ENCODE measurements at regions not wholly inside any gene's neighbourhood (a gene's known extent, or its start where the extent isn't known, plus 50 kb on each side); places are given as distances from the start of the nearest gene placed in this dataset.

DNA sequence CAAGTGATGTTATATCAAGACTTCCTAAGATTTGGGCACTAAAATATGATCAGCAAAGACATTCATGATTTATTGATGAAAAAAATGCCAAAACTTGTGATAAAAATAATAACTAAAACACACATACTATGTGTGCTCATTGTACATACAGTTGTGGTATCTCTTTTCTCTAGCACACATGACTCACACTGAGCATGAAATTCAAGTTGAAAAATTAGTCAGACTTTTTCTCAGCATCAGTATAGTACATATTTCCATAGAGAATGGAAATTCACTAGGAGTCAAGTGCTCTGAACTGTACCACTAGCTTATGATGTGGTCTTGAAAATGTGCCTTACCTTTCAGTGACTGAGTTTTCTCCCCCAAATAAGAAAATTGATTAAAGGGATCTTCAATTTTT is 471.8 kb upstream of the FLRT2 start:
- Mint-ChIP-seq H3K9me3 (peaks cover 31% of the 10 kb centered on the region), H3K27ac (no peak overlapping the region), H3K4me1 (no peaks in the 10 kb centered on the region), H3K4me3 (no peak overlapping the region), H3K27me3 (ENCODE audit: low read depth) (no peaks in the 10 kb centered on the region), H3K36me3 (peaks cover 29% of the 10 kb centered on the region)
- TF ChIP-seq, protein P1, sequence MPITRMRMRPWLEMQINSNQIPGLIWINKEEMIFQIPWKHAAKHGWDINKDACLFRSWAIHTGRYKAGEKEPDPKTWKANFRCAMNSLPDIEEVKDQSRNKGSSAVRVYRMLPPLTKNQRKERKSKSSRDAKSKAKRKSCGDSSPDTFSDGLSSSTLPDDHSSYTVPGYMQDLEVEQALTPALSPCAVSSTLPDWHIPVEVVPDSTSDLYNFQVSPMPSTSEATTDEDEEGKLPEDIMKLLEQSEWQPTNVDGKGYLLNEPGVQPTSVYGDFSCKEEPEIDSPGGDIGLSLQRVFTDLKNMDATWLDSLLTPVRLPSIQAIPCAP (CRISPR knock-in tag; IDR thresholded peaks at IDR 0.05) = no peak
- TF ChIP-seq OVOL2 (CRISPR knock-in tag; IDR thresholded peaks at IDR 0.05; ENCODE audit: borderline replicate concordance) = no peak
- TF ChIP-seq KAT7 (CRISPR knock-in tag; IDR thresholded peaks at IDR 0.05; ENCODE audit: borderline replicate concordance) = no peak
- TF ChIP-seq IRF2 (CRISPR knock-in tag; IDR thresholded peaks at IDR 0.05; ENCODE audit: borderline replicate concordance, low read depth) = no peak
- no peak for TF ChIP-seq PRRX2 (CRISPR knock-in tag; IDR thresholded peaks at IDR 0.05)
- TF ChIP-seq, protein P2, sequence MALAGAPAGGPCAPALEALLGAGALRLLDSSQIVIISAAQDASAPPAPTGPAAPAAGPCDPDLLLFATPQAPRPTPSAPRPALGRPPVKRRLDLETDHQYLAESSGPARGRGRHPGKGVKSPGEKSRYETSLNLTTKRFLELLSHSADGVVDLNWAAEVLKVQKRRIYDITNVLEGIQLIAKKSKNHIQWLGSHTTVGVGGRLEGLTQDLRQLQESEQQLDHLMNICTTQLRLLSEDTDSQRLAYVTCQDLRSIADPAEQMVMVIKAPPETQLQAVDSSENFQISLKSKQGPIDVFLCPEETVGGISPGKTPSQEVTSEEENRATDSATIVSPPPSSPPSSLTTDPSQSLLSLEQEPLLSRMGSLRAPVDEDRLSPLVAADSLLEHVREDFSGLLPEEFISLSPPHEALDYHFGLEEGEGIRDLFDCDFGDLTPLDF (CRISPR knock-in tag; IDR thresholded peaks at IDR 0.05) = no peak
- TF ChIP-seq, protein P3, sequence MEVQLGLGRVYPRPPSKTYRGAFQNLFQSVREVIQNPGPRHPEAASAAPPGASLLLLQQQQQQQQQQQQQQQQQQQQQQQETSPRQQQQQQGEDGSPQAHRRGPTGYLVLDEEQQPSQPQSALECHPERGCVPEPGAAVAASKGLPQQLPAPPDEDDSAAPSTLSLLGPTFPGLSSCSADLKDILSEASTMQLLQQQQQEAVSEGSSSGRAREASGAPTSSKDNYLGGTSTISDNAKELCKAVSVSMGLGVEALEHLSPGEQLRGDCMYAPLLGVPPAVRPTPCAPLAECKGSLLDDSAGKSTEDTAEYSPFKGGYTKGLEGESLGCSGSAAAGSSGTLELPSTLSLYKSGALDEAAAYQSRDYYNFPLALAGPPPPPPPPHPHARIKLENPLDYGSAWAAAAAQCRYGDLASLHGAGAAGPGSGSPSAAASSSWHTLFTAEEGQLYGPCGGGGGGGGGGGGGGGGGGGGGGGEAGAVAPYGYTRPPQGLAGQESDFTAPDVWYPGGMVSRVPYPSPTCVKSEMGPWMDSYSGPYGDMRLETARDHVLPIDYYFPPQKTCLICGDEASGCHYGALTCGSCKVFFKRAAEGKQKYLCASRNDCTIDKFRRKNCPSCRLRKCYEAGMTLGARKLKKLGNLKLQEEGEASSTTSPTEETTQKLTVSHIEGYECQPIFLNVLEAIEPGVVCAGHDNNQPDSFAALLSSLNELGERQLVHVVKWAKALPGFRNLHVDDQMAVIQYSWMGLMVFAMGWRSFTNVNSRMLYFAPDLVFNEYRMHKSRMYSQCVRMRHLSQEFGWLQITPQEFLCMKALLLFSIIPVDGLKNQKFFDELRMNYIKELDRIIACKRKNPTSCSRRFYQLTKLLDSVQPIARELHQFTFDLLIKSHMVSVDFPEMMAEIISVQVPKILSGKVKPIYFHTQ (CRISPR knock-in tag; IDR thresholded peaks at IDR 0.05) = no peak
- no peak for TF ChIP-seq SMAD3 (CRISPR knock-in tag; IDR thresholded peaks at IDR 0.05; ENCODE audit: borderline replicate concordance)
- TF ChIP-seq TEAD1 (CRISPR knock-in tag; IDR thresholded peaks at IDR 0.05) = no peak
- ChIA-PET POLR2A (no interaction called here), CTCF (no interaction called here)
- ATAC-seq = no peak
- DNase-seq (ENCODE audit: low spot score) = no peak

DNA sequence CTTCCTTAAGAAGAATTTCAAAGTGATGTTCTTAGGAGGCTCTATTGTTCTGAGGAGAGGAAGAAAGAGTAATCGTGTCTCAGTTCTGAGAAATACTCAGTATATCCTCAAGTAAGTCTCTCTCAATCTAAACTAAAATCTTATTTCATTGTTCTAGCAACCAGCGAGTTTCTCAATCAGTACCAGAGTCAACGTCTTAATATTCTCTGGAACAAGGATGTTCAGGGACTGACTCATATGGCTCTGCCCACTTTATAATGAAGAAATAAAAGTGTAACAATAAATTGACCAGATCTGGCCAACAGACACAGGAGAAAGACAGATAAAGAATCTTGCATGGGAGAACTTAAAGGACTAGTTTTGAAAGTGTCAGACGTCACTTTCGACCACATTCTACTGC is 469.8 kb upstream of the FLRT2 start:
- Mint-ChIP-seq H3K36me3 (peaks cover 9% of the 10 kb centered on the region), H3K27ac (no peak overlapping the region), H3K27me3 (ENCODE audit: low read depth) (no peaks in the 10 kb centered on the region), H3K9me3 (peaks cover 17% of the 10 kb centered on the region), H3K4me3 (no peak overlapping the region), H3K4me1 (no peaks in the 10 kb centered on the region)
- CTCF ChIA-PET = no interaction called here
- TF ChIP-seq NR3C1 (CRISPR knock-in tag; conservative IDR thresholded peaks at IDR 0.05; ENCODE audit: low read depth) = no peak
- no peak for TF ChIP-seq ZNF138 (CRISPR knock-in tag; conservative IDR thresholded peaks at IDR 0.05)
- POLR2A ChIA-PET = no interaction called here
- ATAC-seq = no peak
- no peak for DNase-seq (ENCODE audit: low spot score)

DNA sequence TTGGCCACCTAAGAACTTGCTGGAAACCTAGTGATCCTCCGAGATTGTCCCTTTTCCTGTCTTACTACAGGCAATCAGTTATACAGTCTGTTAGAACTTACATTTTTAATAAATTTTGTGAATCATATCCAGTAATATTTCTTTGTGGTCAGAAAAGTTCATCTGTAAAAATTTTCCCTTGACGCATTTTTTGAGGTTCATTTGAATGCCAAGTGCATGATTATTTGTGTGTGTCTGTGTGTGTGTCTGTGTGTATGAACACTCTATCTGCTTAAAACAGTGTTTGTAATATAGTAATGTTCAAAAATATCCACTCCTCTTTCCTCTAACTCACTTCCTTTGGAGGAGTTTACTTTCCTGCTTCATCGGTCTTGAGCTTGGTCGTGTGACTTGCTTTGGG is 468.7 kb upstream of the FLRT2 start:
- H3K27me3 Mint-ChIP-seq (ENCODE audit: low read depth) = no peaks in the 10 kb centered on the region
- no peak overlapping the region for H3K27ac Mint-ChIP-seq
- POLR2A ChIA-PET = no interaction called here
- no peaks in the 10 kb centered on the region for H3K4me1 Mint-ChIP-seq
- CTCF ChIA-PET = no interaction called here
- peaks cover 6% of the 10 kb centered on the region; the same call in 1 of the 2 replicates for H3K9me3 Mint-ChIP-seq
- TF ChIP-seq KAT7 (CRISPR knock-in tag; IDR thresholded peaks at IDR 0.05; ENCODE audit: borderline replicate concordance) (no peak), JAZF1 (CRISPR knock-in tag; IDR thresholded peaks at IDR 0.05) (no peak), IRF2 (CRISPR knock-in tag; IDR thresholded peaks at IDR 0.05; ENCODE audit: borderline replicate concordance, low read depth) (no peak), HMGA2 (CRISPR knock-in tag; IDR thresholded peaks at IDR 0.05) (no peak), FOXJ3 (CRISPR knock-in tag; IDR thresholded peaks at IDR 0.05; ENCODE audit: borderline replicate concordance) (no peak), TEAD1 (CRISPR knock-in tag; IDR thresholded peaks at IDR 0.05) (no peak), TP53 (CRISPR knock-in tag; IDR thresholded peaks at IDR 0.05) (no peak), JUN (CRISPR knock-in tag; IDR thresholded peaks at IDR 0.05) (no peak)
- TF ChIP-seq, protein P4, sequence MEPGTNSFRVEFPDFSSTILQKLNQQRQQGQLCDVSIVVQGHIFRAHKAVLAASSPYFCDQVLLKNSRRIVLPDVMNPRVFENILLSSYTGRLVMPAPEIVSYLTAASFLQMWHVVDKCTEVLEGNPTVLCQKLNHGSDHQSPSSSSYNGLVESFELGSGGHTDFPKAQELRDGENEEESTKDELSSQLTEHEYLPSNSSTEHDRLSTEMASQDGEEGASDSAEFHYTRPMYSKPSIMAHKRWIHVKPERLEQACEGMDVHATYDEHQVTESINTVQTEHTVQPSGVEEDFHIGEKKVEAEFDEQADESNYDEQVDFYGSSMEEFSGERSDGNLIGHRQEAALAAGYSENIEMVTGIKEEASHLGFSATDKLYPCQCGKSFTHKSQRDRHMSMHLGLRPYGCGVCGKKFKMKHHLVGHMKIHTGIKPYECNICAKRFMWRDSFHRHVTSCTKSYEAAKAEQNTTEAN (CRISPR knock-in tag; IDR thresholded peaks at IDR 0.05) = no peak
- TF ChIP-seq, protein P3 (CRISPR knock-in tag; IDR thresholded peaks at IDR 0.05) = no peak
- TF ChIP-seq, protein P5, sequence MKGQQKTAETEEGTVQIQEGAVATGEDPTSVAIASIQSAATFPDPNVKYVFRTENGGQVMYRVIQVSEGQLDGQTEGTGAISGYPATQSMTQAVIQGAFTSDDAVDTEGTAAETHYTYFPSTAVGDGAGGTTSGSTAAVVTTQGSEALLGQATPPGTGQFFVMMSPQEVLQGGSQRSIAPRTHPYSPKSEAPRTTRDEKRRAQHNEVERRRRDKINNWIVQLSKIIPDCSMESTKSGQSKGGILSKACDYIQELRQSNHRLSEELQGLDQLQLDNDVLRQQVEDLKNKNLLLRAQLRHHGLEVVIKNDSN (CRISPR knock-in tag; IDR thresholded peaks at IDR 0.05) = no peak
- ATAC-seq (no peak), DNase-seq (ENCODE audit: low spot score) (no peak)
- H3K36me3 Mint-ChIP-seq = no peaks in the 10 kb centered on the region
- no peak overlapping the region for H3K4me3 Mint-ChIP-seq

Measured in WTC11 (cell line).